ENCODE measurements at regions not wholly inside any gene's neighbourhood (a gene's known extent, or its start where the extent isn't known, plus 50 kb on each side); places are given as distances from the start of the nearest gene placed in this dataset.

DNA sequence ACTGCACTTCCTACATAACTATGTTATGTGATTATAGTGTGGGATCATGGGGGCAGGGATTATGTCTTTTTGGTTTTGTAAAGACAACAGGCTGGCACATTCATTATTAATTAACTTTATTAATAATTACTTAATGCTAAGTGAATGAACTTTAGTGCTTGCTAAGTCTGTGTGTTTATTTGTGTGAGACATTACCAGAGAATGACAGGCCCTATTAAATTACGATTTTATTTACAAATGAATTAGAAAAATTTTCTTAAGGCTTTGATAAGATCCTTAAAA, 100.9 kb downstream of the CD83 start:
- TF ChIP-seq FOXP2 (optimal IDR thresholded peaks at IDR 0.05; ENCODE audit: borderline replicate concordance, extremely low read depth, extremely low read length, insufficient read depth) (no peak), REST (IDR thresholded peaks at IDR 0.05; ENCODE audit: insufficient read depth in 1 of 2, low read depth in 2 of 2, low read length in 2 of 2) (no peak), SIN3A (IDR thresholded peaks at IDR 0.05; ENCODE audit: borderline replicate concordance, insufficient read depth, low read length) (no peak), POLR2AphosphoS5 (IDR thresholded peaks at IDR 0.05; ENCODE audit: low read depth, low read length) (no peak), TAF1 (IDR thresholded peaks at IDR 0.05; ENCODE audit: borderline replicate concordance, insufficient read depth, low read length) (no peak)

GRCh38 chr6:14221564-14222279, 104.2 kb downstream of the CD83 start:
- no peak for TF ChIP-seq POLR2AphosphoS5 (IDR thresholded peaks at IDR 0.05; ENCODE audit: low read depth, low read length)
- TF ChIP-seq TAF1 (IDR thresholded peaks at IDR 0.05; ENCODE audit: borderline replicate concordance, insufficient read depth, low read length) = no peak
- no peak for TF ChIP-seq FOXP2 (optimal IDR thresholded peaks at IDR 0.05; ENCODE audit: borderline replicate concordance, extremely low read depth, extremely low read length, insufficient read depth)

GRCh38 chr6:14222956-14223355, 105.4 kb downstream of the CD83 start:
- TF ChIP-seq REST (IDR thresholded peaks at IDR 0.05; ENCODE audit: insufficient read depth in 1 of 2, low read depth in 2 of 2, low read length in 2 of 2) (no peak), TAF1 (IDR thresholded peaks at IDR 0.05; ENCODE audit: borderline replicate concordance, insufficient read depth, low read length) (no peak), FOXP2 (optimal IDR thresholded peaks at IDR 0.05; ENCODE audit: borderline replicate concordance, extremely low read depth, extremely low read length, insufficient read depth) (no peak), SIN3A (IDR thresholded peaks at IDR 0.05; ENCODE audit: borderline replicate concordance, insufficient read depth, low read length) (no peak), POLR2AphosphoS5 (IDR thresholded peaks at IDR 0.05; ENCODE audit: low read depth, low read length) (no peak)

- no peak for TF ChIP-seq TAF1 (IDR thresholded peaks at IDR 0.05; ENCODE audit: borderline replicate concordance, insufficient read depth, low read length)
- TF ChIP-seq REST (IDR thresholded peaks at IDR 0.05; ENCODE audit: insufficient read depth in 1 of 2, low read depth in 2 of 2, low read length in 2 of 2) = no peak
- TF ChIP-seq POLR2AphosphoS5 (IDR thresholded peaks at IDR 0.05; ENCODE audit: low read depth, low read length) = no peak
- TF ChIP-seq SIN3A (IDR thresholded peaks at IDR 0.05; ENCODE audit: borderline replicate concordance, insufficient read depth, low read length) = no peak
- no peak for TF ChIP-seq FOXP2 (optimal IDR thresholded peaks at IDR 0.05; ENCODE audit: borderline replicate concordance, extremely low read depth, extremely low read length, insufficient read depth)
Measured at GRCh38 chr6:14224359-14225103, 107.0 kb downstream of the CD83 start.

- TF ChIP-seq SIN3A (IDR thresholded peaks at IDR 0.05; ENCODE audit: borderline replicate concordance, insufficient read depth, low read length) (no peak), REST (IDR thresholded peaks at IDR 0.05; ENCODE audit: insufficient read depth in 1 of 2, low read depth in 2 of 2, low read length in 2 of 2) (no peak), TAF1 (IDR thresholded peaks at IDR 0.05; ENCODE audit: borderline replicate concordance, insufficient read depth, low read length) (no peak), POLR2AphosphoS5 (IDR thresholded peaks at IDR 0.05; ENCODE audit: low read depth, low read length) (no peak), FOXP2 (optimal IDR thresholded peaks at IDR 0.05; ENCODE audit: borderline replicate concordance, extremely low read depth, extremely low read length, insufficient read depth) (no peak)
Measured at GRCh38 chr6:14226051-14226660, 108.6 kb downstream of the CD83 start.
